Upper lobe of left lung (tissue), 6 donors: ENCODE measurements at regions not wholly inside any gene's neighbourhood (a gene's known extent, or its start where the extent isn't known, plus 50 kb on each side); places are given as distances from the start of the nearest gene placed in this dataset.

ENCODE experiments used
- ATAC-seq, 2 donors: fragments of 200-7000 bp; cut with Tn5 transposase; one replicate each; pipeline ENCODE4 v1.9.1; 2022; ENCODE audit warnings: mild to moderate bottlenecking in 2 of 2, moderate library complexity in 2 of 2; ENCODE audit not compliant: low FRiP score in 2 of 2
- DNase-seq, 2 donors: peaks; one replicate each; pipeline ENCODE4 v3.0.0-alpha.2; 2019 to 2020
- H3K27ac ChIP-seq, 4 donors: fragments of 200-600 bp; sonication (generic); one replicate each; pipeline ENCODE4 v1.5.1; 2016 to 2019
- H3K27me3 ChIP-seq, 4 donors: fragments of 200-600 bp; sonication (generic); one replicate each; pipeline ENCODE4 v1.5.1; 2017 to 2019
- H3K36me3 ChIP-seq, 4 donors: fragments of 200-600 bp; sonication (generic); one replicate each; pipeline ENCODE4 v1.5.1; 2016 to 2019
- H3K4me1 ChIP-seq, 4 donors: fragments of 200-600 bp; sonication (generic); one replicate each; pipeline ENCODE4 v1.5.1; 2018 to 2019
- H3K4me3 ChIP-seq, 4 donors: fragments of 200-600 bp; sonication (generic); one replicate each; pipeline ENCODE4 v1.5.1; 2017 to 2019; ENCODE audit warnings: mild to moderate bottlenecking in 2 of 4, moderate library complexity in 1 of 4
- H3K9me3 ChIP-seq, 4 donors: fragments of 200-600 bp; sonication (generic); one replicate each; pipeline ENCODE4 v1.5.1; 2018 to 2019
- EP300 ChIP-seq, 4 donors: sonication (generic); formaldehyde crosslinking; IDR thresholded peaks; one replicate each; pipeline ENCODE4 v1.5.1; 2017; ENCODE audit warnings: antibody characterized with exemption in 4 of 4, control low read depth in 2 of 4
- POLR2A ChIP-seq, 4 donors: fragments of 450-650 bp; IDR thresholded peaks; one replicate each; pipeline ENCODE4 v1.5.1; 2016 to 2017; ENCODE audit warnings: antibody characterized with exemption in 4 of 4, mild to moderate bottlenecking in 2 of 4
- POLR2AphosphoS5 ChIP-seq, 2 donors: sonication (generic); formaldehyde crosslinking; IDR thresholded peaks; one replicate each; pipeline ENCODE4 v1.5.1; 2017; ENCODE audit warnings: antibody characterized with exemption in 2 of 2
- WGBS, 2 donors: methylation state at CpG; one replicate each; pipeline ENCODE4 v1.1.5; 2017 to 2018; 5-methylcytosine and 5-hydroxymethylcytosine counted together
- TF ChIP-seq, protein P1 (sequence below), 6 experiments: fragments of 450-650 bp in 4 of 6; fragments of 200-600 bp in 2 of 6; sonication (generic) in 2 of 6; IDR thresholded peaks; one replicate each; pipeline ENCODE4 v1.5.1; 2016 to 2019; ENCODE audit warnings: antibody characterized with exemption in 6 of 6
- donor health status: DM: no; HTN: no; CAD: no; lungs with moderate emphysema.
- donor health status: DM: no; HTN: yes; CAD: no; lungs with severe emphysema.

GRCh38 chr7:26508481-26508880 lies 216.8 kb downstream of the SNX10 start:
- Histone ChIP-seq H3K36me3 (no peaks in the 10 kb centered on the region), H3K27ac (no peak overlapping the region), H3K4me1 (no peaks in the 10 kb centered on the region), H3K4me3 (no peak overlapping the region), H3K9me3 (no peaks in the 10 kb centered on the region), H3K27me3 (no peaks in the 10 kb centered on the region)
- DNase-seq (no peak), ATAC-seq (no peak)
- TF ChIP-seq POLR2A (IDR thresholded peaks at IDR 0.05) (no peak), POLR2AphosphoS5 (IDR thresholded peaks at IDR 0.05) (no peak), EP300 (IDR thresholded peaks at IDR 0.05) (no peak)
- TF ChIP-seq, protein P1, sequence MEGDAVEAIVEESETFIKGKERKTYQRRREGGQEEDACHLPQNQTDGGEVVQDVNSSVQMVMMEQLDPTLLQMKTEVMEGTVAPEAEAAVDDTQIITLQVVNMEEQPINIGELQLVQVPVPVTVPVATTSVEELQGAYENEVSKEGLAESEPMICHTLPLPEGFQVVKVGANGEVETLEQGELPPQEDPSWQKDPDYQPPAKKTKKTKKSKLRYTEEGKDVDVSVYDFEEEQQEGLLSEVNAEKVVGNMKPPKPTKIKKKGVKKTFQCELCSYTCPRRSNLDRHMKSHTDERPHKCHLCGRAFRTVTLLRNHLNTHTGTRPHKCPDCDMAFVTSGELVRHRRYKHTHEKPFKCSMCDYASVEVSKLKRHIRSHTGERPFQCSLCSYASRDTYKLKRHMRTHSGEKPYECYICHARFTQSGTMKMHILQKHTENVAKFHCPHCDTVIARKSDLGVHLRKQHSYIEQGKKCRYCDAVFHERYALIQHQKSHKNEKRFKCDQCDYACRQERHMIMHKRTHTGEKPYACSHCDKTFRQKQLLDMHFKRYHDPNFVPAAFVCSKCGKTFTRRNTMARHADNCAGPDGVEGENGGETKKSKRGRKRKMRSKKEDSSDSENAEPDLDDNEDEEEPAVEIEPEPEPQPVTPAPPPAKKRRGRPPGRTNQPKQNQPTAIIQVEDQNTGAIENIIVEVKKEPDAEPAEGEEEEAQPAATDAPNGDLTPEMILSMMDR (IDR thresholded peaks at IDR 0.05), result no peak
- 87 to 89% methylated on average over 8 of the region's 8 CpGs for WGBS, 2 donors

GRCh38 chr7:26508917-26509316 lies 217.3 kb downstream of the SNX10 start:
- TF ChIP-seq, protein P1 (IDR thresholded peaks at IDR 0.05), result no peak
- TF ChIP-seq POLR2AphosphoS5 (IDR thresholded peaks at IDR 0.05) (no peak), EP300 (IDR thresholded peaks at IDR 0.05) (no peak), POLR2A (IDR thresholded peaks at IDR 0.05) (no peak)
- WGBS, 2 donors, result 62 to 69% methylated on average over 5 of the region's 5 CpGs
- H3K4me3 ChIP-seq, result no peak overlapping the region
- DNase-seq, result no peak
- H3K4me1 ChIP-seq, result no peaks in the 10 kb centered on the region
- no peak for ATAC-seq
- H3K27me3 ChIP-seq, result no peaks in the 10 kb centered on the region
- no peak overlapping the region for H3K27ac ChIP-seq
- H3K9me3 ChIP-seq, result no peaks in the 10 kb centered on the region
- H3K36me3 ChIP-seq, result no peaks in the 10 kb centered on the region

DNA sequence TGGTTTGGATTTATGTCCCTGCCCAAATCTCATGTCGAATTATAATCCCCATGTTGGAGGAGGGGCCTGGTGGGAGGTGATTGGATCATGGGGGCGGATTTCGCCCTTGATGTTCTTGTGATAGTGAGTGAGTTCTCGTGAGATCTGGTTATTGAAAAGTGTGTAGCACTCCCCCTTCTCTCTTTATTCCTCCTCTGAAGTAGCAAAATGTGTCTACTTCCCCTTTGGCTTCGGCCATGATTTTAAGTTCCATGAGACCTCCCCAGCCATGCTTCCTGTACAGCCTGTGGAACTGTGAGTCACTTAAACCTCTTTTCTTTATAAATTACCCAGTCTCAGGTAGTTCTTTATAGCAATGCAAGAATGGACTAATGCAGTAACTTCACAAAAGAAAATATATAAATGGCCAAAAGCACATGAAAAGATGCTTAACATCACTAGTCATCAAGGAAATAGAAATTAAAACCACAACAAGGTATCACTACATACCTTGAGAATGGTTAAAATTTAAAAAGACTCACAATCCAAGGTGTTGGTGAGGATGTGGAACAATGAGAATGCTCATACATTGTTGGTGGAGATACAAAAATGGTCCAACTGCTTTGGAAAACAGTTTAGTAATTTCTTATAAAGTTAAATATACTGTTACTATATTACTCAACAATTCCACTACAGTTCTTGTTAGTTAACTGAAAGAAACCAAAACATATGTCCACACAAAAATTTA lies 218.7 kb downstream of the SNX10 start:
- Histone ChIP-seq H3K9me3 (no peaks in the 10 kb centered on the region), H3K4me3 (no peak overlapping the region), H3K27me3 (no peaks in the 10 kb centered on the region), H3K4me1 (no peaks in the 10 kb centered on the region), H3K36me3 (no peaks in the 10 kb centered on the region), H3K27ac (no peak overlapping the region)
- TF ChIP-seq EP300 (IDR thresholded peaks at IDR 0.05) (no peak), POLR2A (IDR thresholded peaks at IDR 0.05) (no peak), POLR2AphosphoS5 (IDR thresholded peaks at IDR 0.05) (no peak)
- TF ChIP-seq, protein P1 (IDR thresholded peaks at IDR 0.05), result no peak
- ATAC-seq (no peak), DNase-seq (no peak)
- 84 to 87% methylated on average over 5 of the region's 5 CpGs for WGBS, 2 donors

DNA sequence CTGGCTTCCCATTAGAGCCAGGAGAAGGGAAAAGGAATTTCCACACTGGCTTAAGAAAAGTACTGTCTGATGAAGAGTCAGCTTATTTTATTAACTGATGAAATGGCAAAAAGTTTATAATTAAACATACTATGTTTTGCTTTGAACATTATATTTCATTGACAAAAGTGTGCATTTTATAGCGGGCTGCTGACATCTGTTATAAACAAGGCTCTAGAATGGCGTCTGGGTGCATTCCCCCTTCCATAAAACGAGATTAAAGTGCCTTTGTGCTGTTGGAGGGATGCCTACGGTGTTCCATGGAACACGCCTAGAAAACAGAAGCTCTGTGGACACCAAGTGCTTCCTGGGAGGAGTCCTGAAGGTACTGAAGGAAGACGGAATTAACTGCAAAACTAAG lies 220.2 kb downstream of the SNX10 start:
- ATAC-seq (no peak), DNase-seq (no peak)
- Histone ChIP-seq H3K27me3 (no peaks in the 10 kb centered on the region), H3K9me3 (no peaks in the 10 kb centered on the region), H3K36me3 (no peaks in the 10 kb centered on the region), H3K27ac (no peak overlapping the region), H3K4me3 (no peak overlapping the region), H3K4me1 (no peaks in the 10 kb centered on the region)
- WGBS, 2 donors, result 69 to 75% methylated on average over 6 of the region's 6 CpGs
- TF ChIP-seq, protein P1 (IDR thresholded peaks at IDR 0.05), result no peak

- H3K9me3 ChIP-seq, result no peaks in the 10 kb centered on the region
Measured at GRCh38 chr7:26512737-26513136, 221.1 kb downstream of the SNX10 start.

More at GRCh38 chr7:26512737-26513136, 221.1 kb downstream of the SNX10 start:
- H3K27ac ChIP-seq, result no peak overlapping the region
- DNase-seq (no peak), ATAC-seq (no peak)
- H3K27me3 ChIP-seq, result no peaks in the 10 kb centered on the region
- 85 to 97% methylated on average over 3 of the region's 3 CpGs for WGBS, 2 donors
- no peaks in the 10 kb centered on the region for H3K36me3 ChIP-seq
- TF ChIP-seq, protein P1 (IDR thresholded peaks at IDR 0.05), result no peak
- TF ChIP-seq POLR2A (IDR thresholded peaks at IDR 0.05) (no peak), POLR2AphosphoS5 (IDR thresholded peaks at IDR 0.05) (no peak), EP300 (IDR thresholded peaks at IDR 0.05) (no peak)
- H3K4me3 ChIP-seq, result no peak overlapping the region
- no peaks in the 10 kb centered on the region for H3K4me1 ChIP-seq
